Fibroblast of lung (primary cell): ENCODE measurements at regions not wholly inside any gene's neighbourhood (a gene's known extent, or its start where the extent isn't known, plus 50 kb on each side); places are given as distances from the start of the nearest gene placed in this dataset.

Source experiments
- EZH2 ChIP-seq: IDR thresholded peaks from 2 replicates; pipeline ENCODE4 v1.5.1; 2012; ENCODE audit warnings: low read length, control low read depth, mild to moderate bottlenecking; ENCODE audit errors: missing control alignments
- TF ChIP-seq, protein P1 (sequence below), 2 donors: IDR thresholded peaks in 1 of 2; conservative IDR thresholded peaks in 1 of 2; 1 replicate in 1 of 2; 2 replicates in 1 of 2; pipeline ENCODE4 v1.5.1; 2011 to 2012; ENCODE audit warnings: low read length in 2 of 2, control low read depth in 1 of 2, inconsistent platforms in 1 of 2, low read depth in 1 of 2, mild to moderate bottlenecking in 1 of 2

- TF ChIP-seq, protein P1, sequence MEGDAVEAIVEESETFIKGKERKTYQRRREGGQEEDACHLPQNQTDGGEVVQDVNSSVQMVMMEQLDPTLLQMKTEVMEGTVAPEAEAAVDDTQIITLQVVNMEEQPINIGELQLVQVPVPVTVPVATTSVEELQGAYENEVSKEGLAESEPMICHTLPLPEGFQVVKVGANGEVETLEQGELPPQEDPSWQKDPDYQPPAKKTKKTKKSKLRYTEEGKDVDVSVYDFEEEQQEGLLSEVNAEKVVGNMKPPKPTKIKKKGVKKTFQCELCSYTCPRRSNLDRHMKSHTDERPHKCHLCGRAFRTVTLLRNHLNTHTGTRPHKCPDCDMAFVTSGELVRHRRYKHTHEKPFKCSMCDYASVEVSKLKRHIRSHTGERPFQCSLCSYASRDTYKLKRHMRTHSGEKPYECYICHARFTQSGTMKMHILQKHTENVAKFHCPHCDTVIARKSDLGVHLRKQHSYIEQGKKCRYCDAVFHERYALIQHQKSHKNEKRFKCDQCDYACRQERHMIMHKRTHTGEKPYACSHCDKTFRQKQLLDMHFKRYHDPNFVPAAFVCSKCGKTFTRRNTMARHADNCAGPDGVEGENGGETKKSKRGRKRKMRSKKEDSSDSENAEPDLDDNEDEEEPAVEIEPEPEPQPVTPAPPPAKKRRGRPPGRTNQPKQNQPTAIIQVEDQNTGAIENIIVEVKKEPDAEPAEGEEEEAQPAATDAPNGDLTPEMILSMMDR (conservative IDR thresholded peaks at IDR 0.05 in 1 of 2, IDR thresholded peaks at IDR 0.05 in 1 of 2; ENCODE audit: low read depth in 1 of 2, low read length in 2 of 2), result no peak
- no peak for TF ChIP-seq EZH2
Observed at GRCh38 chr7:153110606-153111005, 351.1 kb downstream of the ACTR3B start.
